ENCODE measurements at regions not wholly inside any gene's neighbourhood (a gene's known extent, or its start where the extent isn't known, plus 50 kb on each side); places are given as distances from the start of the nearest gene placed in this dataset.
"Not testable (repeated sequence)": the region's sequence is repeated elsewhere in the genome, so short reads cannot be mapped to it uniquely, and the experiment has no call there.

DNA sequence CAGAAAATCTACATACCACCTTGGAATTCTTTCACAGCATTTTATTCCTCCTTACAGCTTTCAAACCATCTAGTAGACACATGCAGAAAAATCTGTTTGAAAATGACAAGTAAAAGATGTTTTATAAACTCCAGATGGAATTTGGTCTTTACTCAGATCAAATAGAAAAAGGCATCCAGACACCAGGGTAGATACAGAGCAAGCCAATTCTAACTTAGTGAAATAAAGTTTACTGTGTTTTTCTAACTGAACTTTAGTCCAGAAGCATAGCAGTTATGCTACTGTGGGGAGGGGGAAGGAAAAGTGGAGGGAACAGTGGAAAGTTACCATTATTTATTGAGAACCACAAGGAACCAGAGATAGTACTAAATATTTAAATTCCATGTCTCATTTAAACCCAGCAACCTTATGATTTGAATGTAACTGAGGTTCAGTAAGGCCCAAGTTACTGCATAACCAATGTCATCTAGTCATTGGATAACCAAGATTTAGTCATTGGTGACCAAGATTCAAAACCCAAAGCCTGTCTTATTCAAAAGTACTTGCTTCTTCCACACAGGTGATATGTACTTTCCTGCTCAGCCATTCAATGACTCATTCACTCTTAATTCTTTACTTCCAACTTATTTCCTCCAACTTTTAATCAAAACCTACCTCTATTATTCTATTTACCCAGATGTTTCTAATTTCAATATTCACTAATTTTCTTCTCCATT is 57.7 kb downstream of the RAD51AP2 start:
- DNase-seq (ENCODE audit: low read depth) = no peak

DNA sequence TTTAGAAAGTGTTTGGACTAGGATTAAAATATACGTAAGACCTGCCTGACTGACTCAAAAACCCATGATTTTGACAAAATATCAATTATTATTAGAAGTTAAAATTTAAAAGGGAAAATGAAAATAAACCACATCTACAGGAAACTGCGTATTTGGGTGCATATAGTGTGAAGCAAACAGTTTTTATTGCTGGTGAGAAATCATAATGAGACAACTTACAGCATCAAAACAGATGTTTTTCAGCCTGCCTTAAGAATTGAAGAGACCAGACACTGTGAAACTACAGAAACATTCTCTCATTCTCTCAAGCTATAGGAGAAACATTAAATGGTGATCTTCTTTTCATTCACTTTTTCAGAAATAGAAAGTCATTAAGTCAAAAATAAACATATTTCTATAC is 62.9 kb downstream of the RAD51AP2 start:
- no peak for DNase-seq (ENCODE audit: low read depth)

DNA sequence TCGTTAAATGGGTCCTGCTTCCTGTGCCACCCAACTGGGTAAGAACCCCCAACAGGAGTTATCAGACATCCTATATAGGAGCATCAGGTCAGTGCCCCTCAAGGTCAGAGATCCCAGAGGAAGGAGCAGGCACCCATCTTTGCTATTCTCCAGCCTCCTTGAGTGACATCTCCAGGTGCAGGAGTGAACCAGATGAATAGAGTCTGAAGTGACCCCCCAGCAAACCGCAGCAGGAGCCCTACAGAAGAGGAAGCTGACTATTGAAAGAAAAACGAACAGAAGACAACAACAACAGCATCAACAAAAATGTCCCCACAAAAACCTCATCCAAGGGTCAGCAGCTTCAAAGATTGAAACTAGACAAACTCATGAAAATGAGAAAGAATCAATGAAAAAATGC is 72.0 kb downstream of the RAD51AP2 start:
- DNase-seq (ENCODE audit: low read depth) = not testable (repeated sequence)

DNA sequence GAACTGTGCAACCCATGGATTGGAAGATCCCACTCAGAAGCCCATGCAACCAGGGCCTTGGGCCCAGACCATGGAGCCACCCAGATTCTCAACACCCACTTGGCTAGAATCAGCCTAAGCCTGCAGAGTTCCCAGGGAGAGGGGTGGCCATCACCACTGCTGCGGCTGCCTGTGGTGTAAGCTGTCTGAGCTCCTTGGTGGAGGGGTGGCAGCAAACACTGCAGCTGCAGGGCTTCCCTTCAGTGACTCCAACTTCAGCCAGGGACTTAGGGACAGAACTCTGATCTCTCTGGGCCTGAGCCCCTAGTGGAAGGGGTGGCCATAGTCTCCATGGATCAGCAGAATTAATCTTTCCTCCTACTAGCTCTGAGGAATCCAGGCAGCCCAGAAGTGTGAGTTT is 72.5 kb downstream of the RAD51AP2 start:
- no peak for DNase-seq (ENCODE audit: low read depth)

DNA sequence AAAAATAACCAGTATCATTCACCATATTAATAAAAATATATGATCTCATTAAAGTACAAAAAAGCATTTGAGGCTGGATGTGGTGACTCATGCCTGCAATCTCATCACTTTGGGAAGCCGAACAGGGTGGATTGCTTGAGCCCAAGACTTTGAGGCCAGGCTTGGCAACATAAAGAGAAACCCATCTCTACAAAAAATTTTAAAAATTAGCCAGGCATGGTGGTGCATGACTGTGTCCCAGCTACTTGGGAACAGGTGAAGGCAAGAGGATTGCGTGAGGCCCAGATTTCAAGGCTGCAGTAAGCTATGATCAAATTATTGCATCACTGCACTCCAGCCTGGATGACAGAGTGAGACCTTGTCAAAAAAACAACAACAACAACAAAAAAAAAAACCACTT is 75.9 kb downstream of the RAD51AP2 start:
- no peak for DNase-seq (ENCODE audit: low read depth)

DNA sequence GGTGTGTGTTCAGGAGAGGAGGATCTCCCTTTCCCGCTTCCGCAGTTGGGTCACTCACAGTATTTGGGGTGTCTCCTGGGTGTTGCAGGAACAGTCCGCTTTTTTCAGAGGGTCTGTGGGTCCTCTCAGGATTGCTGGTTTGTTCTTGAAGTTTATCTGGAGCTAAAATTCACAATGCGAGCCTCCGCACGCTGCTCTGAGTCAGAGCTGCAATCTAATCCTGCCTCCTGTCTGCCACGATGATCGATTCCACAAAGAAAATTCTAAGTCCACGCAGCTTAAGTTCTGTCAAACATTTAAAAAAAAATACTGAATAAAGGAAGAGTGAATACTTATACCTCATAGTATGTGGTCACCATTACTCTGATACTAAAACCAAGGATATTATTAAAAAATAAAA is 76.5 kb downstream of the RAD51AP2 start:
- DNase-seq (ENCODE audit: low read depth) = no peak

DNA sequence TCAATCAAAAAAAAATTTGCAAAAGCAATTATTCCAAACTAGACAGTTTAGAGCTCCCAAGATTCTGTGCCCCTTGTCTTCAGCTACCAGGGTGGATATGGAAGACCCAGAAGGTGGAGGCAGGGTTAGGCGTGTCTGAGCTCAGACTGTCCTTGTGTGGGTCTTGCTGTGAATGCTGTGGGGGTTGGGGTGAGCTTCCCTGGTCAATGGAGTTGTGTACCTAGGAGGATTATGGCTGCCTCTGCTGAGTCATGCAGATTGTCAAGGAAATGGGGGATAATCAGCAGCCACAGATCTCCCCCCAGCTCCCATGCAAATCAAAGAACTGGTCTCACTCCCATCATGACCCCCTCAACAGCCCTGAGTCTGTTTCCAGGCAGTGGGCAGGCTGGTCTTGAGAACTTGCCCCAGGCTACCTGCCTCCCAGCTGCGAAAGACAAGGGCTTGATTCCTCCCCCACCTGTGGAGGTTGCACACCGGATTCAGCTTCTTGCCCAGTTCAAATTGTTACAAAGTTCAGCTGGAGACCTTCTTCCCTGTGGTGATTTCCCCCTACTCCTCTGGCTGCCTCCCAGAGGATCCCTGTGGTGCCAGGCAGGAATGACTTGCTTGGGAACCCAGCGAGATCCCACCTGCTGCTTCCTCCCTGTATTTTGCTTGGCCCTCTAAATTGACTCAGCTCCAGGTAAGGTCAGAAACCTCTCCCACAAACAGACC is 77.0 kb downstream of the RAD51AP2 start:
- no peak for DNase-seq (ENCODE audit: low read depth)

DNA sequence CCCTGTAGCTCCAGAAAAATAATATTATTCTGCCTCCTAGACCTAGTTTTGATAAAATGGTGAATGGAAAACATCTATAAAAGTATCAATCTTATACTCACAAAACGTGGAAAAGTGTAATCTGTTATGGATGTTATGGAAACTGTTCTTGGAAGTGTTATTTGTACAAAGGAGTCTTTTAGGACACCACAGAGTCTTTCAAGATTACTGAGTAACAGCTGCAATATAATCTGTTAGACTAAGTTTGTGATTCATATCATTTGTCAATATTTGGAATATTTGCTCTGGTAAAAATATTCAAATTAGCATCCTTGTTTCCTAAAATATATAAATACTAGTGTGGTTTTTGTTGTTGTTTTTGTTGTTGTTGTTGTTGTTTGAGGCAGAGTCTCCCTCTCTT is 87.9 kb downstream of the RAD51AP2 start:
- DNase-seq (ENCODE audit: low read depth) = no peak

DNA sequence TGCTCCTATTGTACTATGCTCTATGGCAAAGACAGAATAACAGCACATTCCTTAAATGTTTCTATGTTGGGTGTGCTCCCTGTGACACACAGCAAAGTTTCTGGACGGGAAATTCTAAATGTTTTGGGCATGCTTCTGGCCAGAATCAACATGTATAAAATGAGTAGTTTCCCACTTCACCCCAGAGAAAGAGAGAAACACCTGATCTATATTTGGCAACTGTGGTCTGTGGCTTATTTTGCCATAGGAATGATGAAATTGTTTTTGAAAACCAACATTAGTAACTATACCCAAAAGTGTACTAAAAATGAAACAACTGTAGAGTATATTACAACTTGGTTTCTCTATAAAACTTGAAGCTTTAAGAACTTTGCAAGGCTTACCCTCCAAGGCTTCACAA is 89.1 kb downstream of the RAD51AP2 start:
- DNase-seq (ENCODE audit: low read depth) = no peak

DNA sequence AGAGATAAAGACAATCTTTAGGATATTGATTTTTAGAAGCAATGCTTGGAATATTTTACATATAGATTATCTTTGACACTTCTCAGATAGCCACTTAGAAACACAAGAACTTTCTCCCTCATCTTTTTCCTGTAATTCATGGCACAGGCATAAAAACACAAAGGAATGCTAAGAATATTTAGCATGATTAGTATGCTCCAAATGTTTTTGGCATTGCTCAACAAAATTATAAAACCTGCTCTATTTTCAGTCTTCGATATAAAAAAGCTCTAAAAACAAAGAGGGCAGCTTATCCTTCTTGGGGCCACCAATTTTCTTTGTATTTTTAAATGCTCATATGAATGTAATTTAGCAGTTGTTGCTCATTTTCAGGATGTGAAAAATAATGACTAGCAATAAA is 90.8 kb downstream of the RAD51AP2 start:
- no peak for DNase-seq (ENCODE audit: low read depth)

DNA sequence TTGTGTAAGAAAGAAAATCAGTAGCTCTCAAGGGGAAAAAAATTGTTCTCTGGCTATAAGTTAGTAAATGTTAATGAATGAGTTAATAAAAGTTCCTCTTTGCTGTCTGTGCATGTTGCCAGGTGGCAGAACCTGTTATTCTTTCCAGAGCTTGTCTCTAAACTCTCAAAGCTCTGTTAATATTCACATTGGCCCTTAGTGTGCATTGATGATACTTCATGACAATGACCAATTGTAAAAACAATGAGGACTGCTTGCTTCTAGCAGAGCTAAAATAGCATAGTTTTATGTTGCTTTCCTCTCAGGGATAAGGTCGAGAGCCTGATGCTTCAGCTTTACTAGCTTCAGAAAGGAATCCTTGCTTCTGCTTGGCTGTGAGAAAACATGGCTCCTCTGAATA is 91.5 kb downstream of the RAD51AP2 start:
- DNase-seq (ENCODE audit: low read depth) = no peak

DNA sequence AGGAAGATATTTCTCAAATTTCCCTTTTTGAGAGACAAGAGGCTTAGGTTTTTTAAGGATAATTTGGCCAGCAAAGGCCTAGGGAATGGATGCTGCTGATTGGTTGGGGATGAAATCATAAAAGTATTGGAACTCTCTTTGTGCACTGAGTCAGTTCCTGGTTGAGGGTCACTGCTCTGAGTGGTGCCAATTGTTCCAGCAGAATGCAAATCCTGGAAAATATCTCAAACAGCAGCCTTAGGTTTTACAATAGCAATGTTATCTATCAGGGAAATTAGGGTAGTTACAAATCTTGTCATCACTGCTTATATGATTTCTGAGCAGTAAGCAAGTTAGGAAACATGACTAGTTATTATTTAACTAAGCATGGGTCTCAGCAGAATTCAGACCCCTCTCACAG is 96.2 kb downstream of the RAD51AP2 start:
- DNase-seq (ENCODE audit: low read depth) = no peak

DNA sequence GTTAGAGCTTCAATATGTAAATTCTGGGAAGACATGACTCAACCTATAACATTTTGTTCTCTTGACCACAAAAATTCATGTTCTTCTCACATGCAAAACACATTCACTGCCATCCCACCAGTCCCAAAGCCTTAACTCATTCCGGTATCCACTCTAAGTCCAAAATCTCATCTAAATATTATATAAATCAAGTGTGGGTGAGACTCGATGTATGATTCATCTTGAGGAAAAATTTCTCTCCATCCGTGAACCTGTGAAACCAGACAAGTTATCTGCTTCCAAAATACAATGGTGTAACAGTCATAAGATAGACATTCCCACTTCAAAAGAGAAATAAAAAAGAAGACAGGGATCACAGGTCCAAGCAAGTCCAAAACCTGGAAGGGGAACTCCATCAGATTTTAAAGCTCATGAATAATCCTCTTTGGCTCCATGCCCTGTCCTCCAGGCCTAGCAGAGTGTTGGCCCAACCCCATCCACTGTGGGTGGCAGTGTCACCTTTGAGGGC is 101.3 kb downstream of the RAD51AP2 start:
- DNase-seq (ENCODE audit: low read depth) = peak; percentile 1

DNA sequence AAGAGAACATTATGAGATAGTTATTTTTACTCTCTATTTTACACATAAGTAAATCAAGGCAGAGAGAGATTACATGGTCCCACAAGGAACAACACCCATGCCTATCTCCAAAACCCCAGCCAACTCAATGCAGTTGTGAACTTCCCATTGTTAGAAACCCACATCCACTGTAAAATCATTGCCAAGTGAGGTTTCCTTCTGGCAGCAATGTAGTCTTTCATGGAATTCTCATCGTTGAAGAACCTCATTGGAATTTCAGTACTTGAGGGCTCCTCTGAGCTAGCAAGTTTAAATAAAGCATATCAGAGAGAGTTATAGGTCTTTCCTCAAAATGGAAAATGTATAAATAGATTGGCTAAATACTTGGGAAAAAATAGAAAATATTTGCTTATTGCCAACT is 105.2 kb downstream of the RAD51AP2 start:
- DNase-seq (ENCODE audit: low read depth) = no peak

DNA sequence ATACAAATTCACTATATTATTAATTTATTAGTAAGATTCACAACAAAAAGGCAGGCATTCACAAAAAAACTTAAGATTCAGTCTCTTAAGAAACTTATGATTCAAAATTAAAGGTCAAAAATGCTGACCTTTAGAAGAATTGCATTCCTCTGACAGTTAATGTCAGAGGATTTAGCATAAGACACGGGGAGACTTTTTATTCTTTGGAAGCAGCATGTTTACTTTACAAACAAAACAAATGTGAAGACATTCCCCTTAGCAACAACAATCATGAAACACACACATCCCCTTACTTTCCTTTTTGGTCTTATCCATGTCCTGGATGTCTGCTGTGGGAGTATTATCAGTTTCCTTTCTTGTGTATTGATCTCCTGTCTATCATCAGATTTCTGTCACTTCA is 117.1 kb downstream of the RAD51AP2 start:
- no peak for DNase-seq (ENCODE audit: low read depth)

DNA sequence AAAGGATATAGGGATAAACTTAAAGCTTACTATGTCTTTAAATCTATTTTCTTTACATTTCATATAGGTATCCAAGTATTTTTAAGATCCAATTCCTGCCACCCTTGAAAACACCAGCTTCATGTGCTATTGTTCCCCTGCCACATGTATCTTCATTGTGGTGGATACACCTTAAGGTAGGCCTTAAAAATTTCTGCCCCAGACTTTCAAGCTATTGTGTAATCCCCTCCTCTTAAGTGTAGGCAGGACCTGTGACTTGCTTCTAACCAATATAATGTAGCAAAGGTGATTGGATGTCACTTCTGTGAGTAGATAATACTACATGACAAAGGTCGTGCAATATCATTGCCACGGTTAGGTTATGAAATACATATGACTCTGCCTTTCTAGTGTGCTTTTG is 119.5 kb downstream of the RAD51AP2 start:
- DNase-seq (ENCODE audit: low read depth) = no peak

DNA sequence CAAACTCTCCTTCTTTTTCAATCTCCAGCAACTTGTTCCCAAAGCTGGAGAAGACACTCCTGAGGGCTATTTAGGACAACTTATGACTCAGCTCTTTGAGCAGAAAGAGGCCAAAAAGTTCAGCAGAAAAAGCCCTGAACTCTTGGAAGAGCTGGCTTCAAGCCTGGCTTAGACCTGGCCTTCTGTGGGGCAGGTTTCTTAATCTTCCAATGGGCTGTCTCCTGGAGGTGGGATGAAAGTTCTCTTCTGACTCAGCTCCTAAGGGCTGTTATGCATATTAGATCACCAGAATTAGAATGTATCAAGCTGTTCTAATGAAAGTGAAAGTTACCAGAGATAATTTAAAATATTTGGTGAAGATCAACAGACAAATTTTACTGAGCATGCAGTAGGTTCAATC is 129.4 kb downstream of the RAD51AP2 start:
- no peak for DNase-seq (ENCODE audit: low read depth)

DNA sequence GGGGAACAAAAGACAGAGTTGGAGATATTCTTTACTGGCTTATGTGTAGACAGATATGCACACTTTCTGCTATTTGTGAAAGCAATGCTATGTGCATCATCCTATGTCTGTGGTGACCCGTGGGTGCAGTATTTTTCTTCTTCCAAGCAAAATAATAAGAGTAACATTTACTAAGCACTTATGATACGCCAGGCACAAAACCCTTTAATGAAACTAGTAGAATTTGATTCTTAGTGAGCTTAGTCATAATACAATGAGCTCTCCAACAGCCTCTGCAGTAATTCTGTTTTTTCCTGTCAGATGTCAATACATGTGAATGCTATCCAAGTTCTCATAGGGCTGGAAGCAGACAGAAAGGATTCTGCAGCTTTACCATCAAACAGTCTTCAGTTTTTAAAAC is 130.6 kb downstream of the RAD51AP2 start:
- no peak for DNase-seq (ENCODE audit: low read depth)

DNA sequence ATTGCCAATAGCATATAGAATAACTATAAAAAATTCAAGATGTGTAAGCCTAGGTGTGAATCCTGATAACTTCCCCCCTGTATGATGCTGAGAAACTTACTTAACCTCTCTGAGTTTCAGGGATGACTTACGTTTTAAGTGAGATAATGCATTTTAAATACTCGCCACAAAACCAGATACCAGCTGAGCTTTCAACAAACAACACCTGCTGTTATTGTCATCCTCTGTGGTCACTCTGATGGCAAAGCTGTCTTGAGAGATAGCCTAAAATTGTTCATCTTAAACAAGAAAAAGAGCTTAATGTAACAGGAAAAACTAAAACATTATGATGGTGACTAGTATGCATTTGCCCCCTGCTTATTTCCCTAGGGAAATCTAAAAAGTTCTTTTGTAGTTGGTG is 131.5 kb downstream of the RAD51AP2 start:
- DNase-seq (ENCODE audit: low read depth) = no peak

DNA sequence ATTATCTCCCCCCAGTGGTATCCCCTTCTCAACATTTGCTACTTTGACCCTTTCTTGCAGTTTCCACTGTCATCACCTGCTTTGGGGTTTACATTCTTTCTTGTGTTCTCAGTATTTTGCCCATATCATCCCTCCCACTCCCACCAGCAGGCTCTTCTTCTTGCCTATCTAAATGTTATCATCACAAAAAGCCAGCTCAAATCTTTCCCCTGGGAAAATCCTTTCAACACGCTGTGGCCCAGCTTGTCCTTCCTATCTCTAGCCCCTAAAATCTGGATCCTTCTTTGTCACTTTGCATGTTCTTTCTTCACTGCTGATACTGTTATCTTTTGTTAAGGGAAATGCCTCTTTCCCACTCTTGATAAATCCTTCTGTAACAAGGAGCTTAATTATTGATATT is 138.2 kb downstream of the RAD51AP2 start:
- DNase-seq (ENCODE audit: low read depth) = no peak

DNA sequence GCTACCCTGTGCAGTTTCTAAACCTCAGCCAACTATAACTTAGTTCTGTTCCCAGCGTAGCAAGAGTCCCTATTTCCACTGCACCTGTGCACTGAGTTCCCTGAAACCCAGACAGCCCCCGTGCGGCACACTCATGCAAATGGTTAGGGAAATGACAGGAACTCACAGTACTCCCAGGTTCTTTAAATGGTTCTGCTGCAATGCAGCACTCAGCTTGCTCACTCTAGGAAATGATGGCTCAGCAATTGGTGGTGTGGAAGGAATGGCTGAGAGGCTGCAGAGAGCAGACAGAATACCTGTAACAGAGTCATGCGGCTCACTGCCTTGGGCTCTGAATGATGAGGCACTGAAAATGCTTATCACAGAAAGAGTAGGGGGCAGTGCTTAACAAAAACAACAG is 143.0 kb downstream of the RAD51AP2 start:
- DNase-seq (ENCODE audit: low read depth) = no peak

DNA sequence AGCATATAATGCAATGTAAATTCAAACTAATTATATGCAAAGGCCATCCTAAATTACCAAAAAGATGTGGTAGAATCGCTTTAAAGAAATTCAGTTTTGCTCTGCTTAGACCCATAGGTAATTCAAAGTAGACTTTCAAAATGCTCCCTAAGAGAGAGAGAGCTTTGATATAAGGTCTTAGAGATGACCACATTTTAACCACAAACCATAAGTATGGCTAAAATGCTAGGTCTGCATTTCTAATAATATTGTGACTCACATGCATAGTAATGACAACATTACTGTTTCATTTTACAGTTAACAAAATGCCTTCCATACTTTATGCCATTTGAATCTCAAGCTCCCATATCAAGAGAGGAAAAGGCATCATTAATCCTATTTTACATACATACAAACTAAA is 144.5 kb downstream of the RAD51AP2 start:
- DNase-seq (ENCODE audit: low read depth) = no peak

DNA sequence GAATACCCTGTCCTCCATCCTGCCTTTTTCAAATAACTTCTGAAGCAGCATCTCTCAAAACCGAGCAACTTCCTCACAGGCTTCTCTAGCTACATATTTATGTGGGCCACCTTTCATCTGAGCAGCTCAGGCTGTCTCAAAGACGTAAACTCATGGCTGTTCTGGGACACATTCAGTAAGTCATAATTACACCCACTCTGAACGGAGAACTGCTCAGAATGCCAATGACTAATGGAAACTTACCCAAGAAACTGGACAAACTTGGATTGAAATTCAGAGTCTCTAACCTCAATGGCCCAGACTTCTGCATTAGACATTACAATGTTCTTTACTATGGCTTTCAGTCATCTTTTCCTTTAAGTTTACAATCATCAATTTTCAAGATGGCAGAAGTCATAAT is 145.2 kb downstream of the RAD51AP2 start:
- DNase-seq (ENCODE audit: low read depth) = no peak

DNA sequence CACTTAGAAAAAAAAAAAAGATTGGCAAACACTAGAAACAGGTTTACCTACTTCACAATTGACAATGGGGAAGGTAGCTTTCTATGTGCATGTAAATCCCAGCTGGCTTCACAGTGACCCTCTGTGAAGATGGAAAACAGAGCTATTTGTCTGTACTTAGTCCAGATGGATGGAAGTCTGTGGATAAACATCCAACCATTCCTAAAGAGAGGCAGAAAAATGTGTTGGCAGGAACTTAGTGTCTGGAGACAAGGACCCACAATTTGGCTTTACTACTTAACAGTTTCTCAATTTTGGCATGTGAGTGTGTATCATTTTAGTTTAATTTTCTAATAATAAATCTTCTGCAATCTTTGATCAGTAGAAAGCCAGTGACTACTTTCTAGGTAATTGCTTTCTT is 154.4 kb downstream of the RAD51AP2 start:
- no peak for DNase-seq (ENCODE audit: low read depth)
